ENCODE measurements at regions not wholly inside any gene's neighbourhood (a gene's known extent, or its start where the extent isn't known, plus 50 kb on each side); places are given as distances from the start of the nearest gene placed in this dataset.

GRCh38 chr12:5213990-5214389 is 170.3 kb downstream of the KCNA5 start:
- TF ChIP-seq CTCF (conservative IDR thresholded peaks at IDR 0.05) (no peak), ZFX (IDR thresholded peaks at IDR 0.05) (no peak)

Data from C4-2B (cell line).